HepG2 (cell line): ENCODE measurements at regions not wholly inside any gene's neighbourhood (a gene's known extent, or its start where the extent isn't known, plus 50 kb on each side); places are given as distances from the start of the nearest gene placed in this dataset.

Experiments
- CEBPG ChIP-seq: IDR thresholded peaks from 2 replicates; pipeline ENCODE4 v1.6.1; 2016
- ELF1 ChIP-seq: sonication (generic); formaldehyde crosslinking; IDR thresholded peaks from 2 replicates; pipeline ENCODE4 v1.4.0; 2020; ENCODE audit warnings: missing genetic modification reagents
- GATA4 ChIP-seq: sonication (generic); IDR thresholded peaks from 2 replicates; pipeline ENCODE4 v1.6.1; 2016; ENCODE audit warnings: antibody characterized with exemption, low read depth, borderline replicate concordance
- GMEB1 ChIP-seq: sonication (generic); formaldehyde crosslinking; IDR thresholded peaks from 2 replicates; pipeline ENCODE4 v1.5.1; 2020; ENCODE audit warnings: missing genetic modification reagents, mild to moderate bottlenecking, borderline replicate concordance
- HDAC1 ChIP-seq: sonication (generic); formaldehyde crosslinking; IDR thresholded peaks from 2 replicates; pipeline ENCODE4 v1.5.1; 2020; ENCODE audit warnings: mild to moderate bottlenecking, missing genetic modification reagents
- KIAA2018 ChIP-seq: sonication (generic); formaldehyde crosslinking; IDR thresholded peaks from 2 replicates; pipeline ENCODE4 v1.5.0; 2020; ENCODE audit warnings: mild to moderate bottlenecking, missing genetic modification reagents, borderline replicate concordance
- MIER3 ChIP-seq: IDR thresholded peaks from 2 replicates; pipeline ENCODE4 v1.6.1; 2016; ENCODE audit warnings: missing compliant biosample characterization, borderline replicate concordance
- NFIC ChIP-seq: IDR thresholded peaks from 2 replicates; pipeline ENCODE4 v1.6.1; 2012; ENCODE audit warnings: mild to moderate bottlenecking, low read length, inconsistent platforms
- POGZ ChIP-seq: sonication (generic); formaldehyde crosslinking; IDR thresholded peaks from 2 replicates; pipeline ENCODE4 v1.4.0; 2020; ENCODE audit warnings: mild to moderate bottlenecking, missing genetic modification reagents
- POLR2G ChIP-seq: fragments of 200-400 bp; formaldehyde crosslinking; IDR thresholded peaks from 2 replicates; pipeline ENCODE4 v1.6.1; 2018; ENCODE audit warnings: mild to moderate bottlenecking, low read depth, low read length, moderate library complexity
- RBFOX2 ChIP-seq: fragments of 200-400 bp; formaldehyde crosslinking; IDR thresholded peaks from 2 replicates; pipeline ENCODE4 v1.6.1; 2017; ENCODE audit warnings: low read depth, mild to moderate bottlenecking, low read length
- SOX13 ChIP-seq, 3 experiments: fragments of 450-650 bp in 1 of 3; sonication (generic) in 1 of 3; formaldehyde crosslinking in 1 of 3; IDR thresholded peaks in 2 of 3; conservative IDR thresholded peaks in 1 of 3; 2 replicates each; pipeline versions ENCODE4 v1.5.0 to v1.6.1; 2016 to 2020; ENCODE audit warnings: antibody characterized with exemption in 1 of 3, mild to moderate bottlenecking in 1 of 3, missing compliant biosample characterization in 1 of 3, missing genetic modification reagents in 1 of 3, moderate library complexity in 1 of 3
- SP4 ChIP-seq: sonication (generic); formaldehyde crosslinking; IDR thresholded peaks from 2 replicates; pipeline ENCODE4 v1.8.1; 2023; ENCODE audit warnings: mild to moderate bottlenecking, missing genetic modification reagents
- TCF7 ChIP-seq: sonication (generic); IDR thresholded peaks from 2 replicates; pipeline ENCODE4 v1.6.1; 2016; ENCODE audit warnings: antibody characterized with exemption, low read depth
- ZNF205 ChIP-seq: IDR thresholded peaks from 2 replicates; pipeline ENCODE4 v1.6.1; 2018; ENCODE audit warnings: missing biosample characterization, missing genetic modification reagents
- ZNF256 ChIP-seq: sonication (generic); formaldehyde crosslinking; conservative IDR thresholded peaks from 2 replicates; pipeline ENCODE4 v1.4.0; 2020; ENCODE audit warnings: missing genetic modification reagents
- ZNF414 ChIP-seq: sonication (generic); formaldehyde crosslinking; IDR thresholded peaks from 2 replicates; pipeline ENCODE4 v1.5.0; 2020; ENCODE audit warnings: missing genetic modification reagents
- ZNF451 ChIP-seq: sonication (generic); formaldehyde crosslinking; IDR thresholded peaks from 2 replicates; pipeline ENCODE4 v1.5.0; 2020; ENCODE audit warnings: mild to moderate bottlenecking, missing genetic modification reagents

- TF ChIP-seq ZNF414 (CRISPR knock-in tag) (0 out of 2 replicates have a peak, but pooled peaks have one; percentile 29), ZNF451 (0 out of 2 replicates have a peak, but pooled peaks have one; percentile 38), POLR2G (peak; percentile 70), ZNF205 (CRISPR knock-in tag) (peak; percentile 72), SP4 (CRISPR knock-in tag) (no peak), RBFOX2 (peak; percentile 45; the same call in 1 of the 2 replicates), HDAC1 (CRISPR knock-in tag) (peak; percentile 85), TCF7 (peak; percentile 38; the same call in 1 of the 2 replicates), ELF1 (CRISPR knock-in tag) (peak; percentile 54; the same call in 1 of the 2 replicates), ZNF256 (CRISPR knock-in tag) (peak; percentile 51; the same call in 1 of the 2 replicates), MIER3 (CRISPR knock-in tag) (peak; percentile 74; the same call in 1 of the 2 replicates), CEBPG (CRISPR knock-in tag) (peak; percentile 71), GMEB1 (peak; percentile 39; the same call in 1 of the 2 replicates), KIAA2018 (CRISPR knock-in tag) (no peak), GATA4 (peak; percentile 71; the same call in 1 of the 2 replicates), NFIC (peak; percentile 60), SOX13 (IDR thresholded peaks at IDR 0.05) (peak; percentile 66; the same call in 1 of the 2 replicates), SOX13 (CRISPR knock-in tag; conservative IDR thresholded peaks at IDR 0.05 in 1 of 2, IDR thresholded peaks at IDR 0.05 in 1 of 2) (peak in 1 of 2 experiments; percentile 96; a peak in 2 of 4 replicates), POGZ (CRISPR knock-in tag) (peak; percentile 82)
Observed at GRCh38 chr2:109690822-109691541, 76.8 kb downstream of the SOWAHC start (continued).
